EH (cell line): ENCODE measurements at regions not wholly inside any gene's neighbourhood (a gene's known extent, or its start where the extent isn't known, plus 50 kb on each side); places are given as distances from the start of the nearest gene placed in this dataset.
A peak's percentile ranks its signal among the peaks of the same experiment; 100 is the strongest.
"Not testable (repeated sequence)": the region's sequence is repeated elsewhere in the genome, so short reads cannot be mapped to it uniquely, and the experiment has no call there.

ENCODE experiments used
- DNase-seq: peaks from one replicate; pipeline ENCODE4 v3.0.0-alpha.2; 2015; ENCODE audit warnings: low read depth

- peak; percentile 96 for DNase-seq
These were observed 148.2 kb upstream of the CLEC14A start for GRCh38 chr14:38404100-38404541.

GRCh38 chr14:38400751-38401150 lies 144.9 kb upstream of the CLEC14A start:
- DNase-seq = no peak

GRCh38 chr14:38399652-38400051 lies 143.8 kb upstream of the CLEC14A start:
- no peak for DNase-seq

DNA sequence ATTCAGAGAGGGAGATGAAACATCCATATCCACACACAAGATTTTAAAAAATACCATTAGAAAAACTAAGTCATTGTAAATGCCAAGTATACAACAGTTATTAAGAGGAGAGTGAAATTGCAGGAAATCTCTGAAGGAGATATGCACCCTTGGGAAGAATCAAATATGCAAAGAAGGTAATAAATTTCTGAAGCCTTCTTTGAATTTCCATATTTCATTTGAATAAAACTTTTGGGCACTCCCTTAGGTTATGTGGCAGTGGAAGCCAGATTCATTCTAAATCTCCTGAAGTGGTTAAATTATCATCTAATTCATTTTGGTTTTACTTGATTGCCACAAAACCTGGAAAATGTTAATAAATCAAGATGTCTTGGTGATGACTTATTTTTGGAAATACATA lies 138.9 kb upstream of the CLEC14A start:
- DNase-seq = no peak

DNA sequence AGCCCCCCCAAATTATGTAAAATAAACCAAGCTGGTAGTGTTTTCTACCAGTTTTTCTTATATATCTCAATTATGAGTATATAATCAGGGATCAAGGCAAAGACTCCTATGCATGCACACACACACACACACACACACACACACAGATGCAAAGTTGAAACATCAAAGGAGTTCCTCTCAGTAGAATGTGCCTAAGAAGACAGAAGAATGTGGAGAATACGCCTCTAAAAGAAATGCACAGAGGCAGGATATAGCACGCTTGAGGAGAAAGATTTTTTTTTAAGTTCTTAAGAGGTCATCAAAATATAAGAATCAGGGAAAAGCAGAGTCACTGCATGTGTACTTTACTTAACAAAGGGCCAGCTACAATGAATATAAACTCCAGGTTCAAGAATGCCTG lies 138.2 kb upstream of the CLEC14A start:
- no peak for DNase-seq

DNA sequence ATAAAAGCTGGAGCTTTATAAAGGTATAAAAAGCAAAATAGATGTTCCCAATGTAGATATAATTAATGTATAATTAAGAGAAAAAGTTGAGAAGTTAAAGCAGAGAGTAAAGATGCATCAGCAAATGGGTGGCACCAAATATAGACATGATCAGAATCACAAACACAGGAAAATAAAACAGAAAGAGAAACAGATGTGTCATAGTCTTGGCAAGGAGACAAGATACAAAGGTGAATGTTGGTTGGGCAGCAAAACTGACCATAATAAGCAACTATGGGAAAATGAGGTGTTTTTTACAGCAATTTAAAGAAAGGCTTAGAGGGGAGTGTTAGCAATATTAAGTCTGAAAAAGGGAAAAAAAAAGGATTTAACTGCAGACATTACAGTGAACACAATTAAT lies 135.4 kb upstream of the CLEC14A start:
- peak; percentile 63 for DNase-seq

DNA sequence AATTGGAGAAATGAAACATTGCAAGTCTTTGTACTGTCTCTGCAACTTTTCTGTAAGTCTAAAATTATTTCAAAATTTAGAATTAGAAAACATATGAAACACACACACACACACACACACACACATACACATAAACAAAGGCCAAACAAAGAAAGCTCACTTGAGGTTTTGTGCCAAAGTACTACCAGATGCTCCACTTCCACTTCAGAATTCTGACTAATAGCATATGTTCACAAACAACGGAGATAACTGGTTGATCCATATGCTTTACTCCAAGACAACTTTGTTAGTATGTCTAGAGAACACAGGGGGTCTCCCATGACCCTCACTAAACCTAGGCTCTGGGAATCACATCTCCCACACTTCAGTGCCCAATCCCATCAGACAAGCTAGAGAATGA lies 133.8 kb upstream of the CLEC14A start:
- peak; percentile 36 for DNase-seq

DNA sequence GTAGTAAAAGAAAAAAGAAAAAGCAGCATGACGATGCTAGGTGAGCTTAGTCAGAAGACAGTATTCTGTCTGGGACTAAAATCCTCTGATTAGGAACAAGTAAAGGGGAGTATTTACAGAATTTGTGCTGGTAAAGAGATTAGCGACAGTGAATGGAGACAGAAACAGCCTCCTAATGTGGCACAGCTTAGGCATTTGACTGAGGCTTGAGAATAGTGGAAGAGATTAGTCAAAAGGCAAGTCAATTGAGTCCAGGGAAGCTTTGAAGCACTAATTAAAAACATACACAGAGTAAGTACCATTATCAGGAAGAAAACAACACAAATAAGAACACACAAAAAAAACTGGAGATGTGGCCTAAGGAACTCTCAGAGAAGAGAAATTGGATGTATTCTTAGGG lies 131.9 kb upstream of the CLEC14A start:
- no peak for DNase-seq

GRCh38 chr14:38385836-38386235 lies 129.9 kb upstream of the CLEC14A start:
- no peak for DNase-seq

- no peak for DNase-seq
These were observed 129.4 kb upstream of the CLEC14A start for GRCh38 chr14:38385343-38385742.

- DNase-seq = peak; percentile 67
These were observed 128.8 kb upstream of the CLEC14A start for GRCh38 chr14:38384741-38385140.

DNA sequence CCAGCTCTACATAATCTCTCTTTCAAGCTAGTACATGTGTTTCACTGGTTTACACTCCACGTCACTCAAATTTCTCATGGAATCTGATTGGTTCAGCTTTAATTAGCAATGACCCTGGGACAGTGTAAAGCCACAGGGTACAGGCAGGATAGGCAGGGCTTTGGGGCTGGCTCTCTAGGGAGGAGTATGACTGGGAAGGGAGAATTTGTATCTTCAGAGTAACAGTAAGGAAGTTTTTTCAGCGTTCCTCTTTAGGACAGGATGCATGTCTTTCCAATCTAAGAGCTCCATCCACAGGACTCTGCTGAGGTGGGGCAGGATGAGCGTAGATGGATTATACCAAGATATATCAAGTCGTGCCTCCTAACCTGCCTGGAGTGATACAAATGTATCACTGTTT lies 112.0 kb upstream of the CLEC14A start:
- DNase-seq = no peak

GRCh38 chr14:38366374-38366773 lies 110.5 kb upstream of the CLEC14A start:
- peak; percentile 34 for DNase-seq

- DNase-seq = no peak
These were observed 107.3 kb upstream of the CLEC14A start for GRCh38 chr14:38363217-38363616.

DNA sequence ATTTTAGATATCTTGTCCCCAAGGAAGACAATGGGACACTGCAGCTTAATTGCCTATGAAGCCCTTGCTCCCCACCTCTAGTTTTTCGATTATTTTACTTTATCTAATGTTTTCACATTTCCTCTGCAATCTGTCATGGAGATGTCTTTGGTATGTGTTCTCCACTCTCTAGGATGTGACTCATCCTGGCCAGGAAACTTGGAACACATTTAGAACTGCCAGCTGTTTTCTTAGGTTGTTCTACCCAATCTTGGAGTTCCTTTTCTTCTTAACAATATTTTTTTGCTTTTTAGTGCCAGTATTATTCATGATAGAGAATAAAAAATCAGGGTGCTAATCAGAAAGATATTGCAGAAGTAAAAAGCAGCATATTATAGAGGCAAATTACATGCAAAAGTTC lies 101.7 kb upstream of the CLEC14A start:
- peak; percentile 89 for DNase-seq

DNA sequence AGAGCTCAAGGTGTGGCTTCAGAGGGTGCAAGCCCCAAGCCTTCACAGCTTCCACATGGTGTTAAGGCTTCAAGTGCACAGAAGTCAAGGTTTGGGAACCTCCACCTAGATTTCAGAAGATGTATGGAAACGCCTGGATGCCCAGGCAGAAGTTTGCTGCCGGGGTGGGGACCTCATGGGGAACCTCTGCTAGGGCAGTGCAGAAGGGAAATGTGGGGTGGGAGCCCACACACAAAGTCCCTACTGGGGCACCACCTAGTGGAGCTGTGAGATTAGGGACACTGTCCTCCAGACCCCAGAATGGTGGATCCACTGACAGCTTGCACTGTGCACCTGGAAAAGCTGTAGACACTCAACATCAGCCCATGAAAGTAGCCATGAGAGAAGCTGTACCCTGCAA lies 99.6 kb upstream of the CLEC14A start:
- not testable (repeated sequence) for DNase-seq

DNA sequence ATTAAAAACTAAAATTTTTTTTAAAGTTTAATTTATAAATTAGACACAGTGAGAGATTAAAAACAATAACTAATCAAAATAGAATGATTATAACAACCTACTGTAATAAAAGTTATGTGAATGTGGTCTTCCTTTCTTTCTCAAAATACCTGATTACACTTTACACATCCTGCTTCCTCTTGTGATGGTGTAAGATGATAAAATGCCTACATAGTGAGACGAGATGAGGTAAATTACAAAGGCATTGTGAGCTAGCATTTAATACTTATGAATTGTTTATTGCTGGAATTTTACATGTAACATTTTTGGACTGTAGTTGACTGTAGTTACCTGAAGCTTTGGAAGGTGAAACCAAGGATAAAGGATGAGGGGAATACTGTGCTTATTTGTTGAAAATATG lies 94.2 kb upstream of the CLEC14A start:
- DNase-seq = no peak

DNA sequence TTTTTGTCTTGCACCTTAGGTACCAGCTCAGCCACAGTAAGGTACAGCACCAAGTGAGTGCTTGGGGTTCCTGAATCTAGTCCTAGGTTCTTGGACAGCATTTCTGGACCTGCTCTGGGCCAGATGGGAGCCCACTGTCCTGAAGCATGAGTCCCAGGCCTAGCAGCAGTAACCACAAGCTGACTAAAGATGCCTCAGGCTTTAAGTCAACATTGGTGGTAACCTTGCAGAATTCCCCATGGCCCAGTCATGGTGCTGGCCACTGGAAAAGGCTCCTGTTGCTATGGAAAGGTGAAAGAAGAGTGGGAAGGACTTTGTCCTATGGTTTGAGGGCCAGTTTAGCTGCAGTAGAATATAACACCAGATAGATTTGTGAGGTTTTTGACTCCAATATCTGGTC lies 86.9 kb upstream of the CLEC14A start:
- DNase-seq = peak; percentile 95

GRCh38 chr14:38339696-38340095 lies 83.8 kb upstream of the CLEC14A start:
- peak; percentile 89 for DNase-seq

- DNase-seq = no peak
These were observed 80.4 kb upstream of the CLEC14A start for GRCh38 chr14:38336298-38336697.

DNA sequence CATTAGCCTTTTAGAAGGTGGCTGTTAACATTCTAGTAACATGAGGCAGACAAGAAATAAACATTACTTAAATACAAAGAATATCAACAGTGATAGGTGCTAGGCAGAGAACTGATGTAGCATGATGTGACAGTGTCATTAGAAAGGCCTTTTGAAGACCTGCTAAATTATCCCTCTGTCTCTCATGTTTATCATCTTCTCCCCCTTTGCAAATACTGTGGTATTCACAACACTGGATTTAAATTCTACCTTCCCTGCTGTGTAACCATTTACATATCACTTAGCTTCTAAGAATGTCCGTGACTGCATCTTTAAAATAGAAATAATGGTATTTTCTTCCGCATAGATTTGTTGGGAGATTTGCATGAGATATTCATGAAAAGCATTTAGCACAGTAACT lies 74.4 kb upstream of the CLEC14A start:
- no peak for DNase-seq

GRCh38 chr14:38329246-38329645 lies 73.4 kb upstream of the CLEC14A start:
- no peak for DNase-seq

DNA sequence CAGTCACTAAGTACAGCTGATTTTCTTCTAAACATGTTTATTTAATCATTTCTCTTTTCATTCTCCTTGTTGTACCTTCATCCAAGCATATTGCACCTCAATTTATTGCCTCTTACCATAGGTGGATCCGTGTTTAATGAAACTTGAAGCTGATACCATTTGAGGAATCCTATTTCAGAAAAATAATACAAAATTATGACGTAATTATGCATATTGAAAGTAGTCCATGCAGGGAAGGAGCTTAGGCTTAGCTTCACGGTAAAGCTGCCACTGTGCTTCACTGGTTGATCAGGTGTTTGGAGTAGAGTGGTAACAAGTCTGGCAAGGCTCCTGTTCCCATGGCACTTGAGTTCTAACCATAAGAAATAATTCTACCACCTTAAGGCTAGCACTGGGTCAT lies 61.0 kb upstream of the CLEC14A start:
- no peak for DNase-seq

DNA sequence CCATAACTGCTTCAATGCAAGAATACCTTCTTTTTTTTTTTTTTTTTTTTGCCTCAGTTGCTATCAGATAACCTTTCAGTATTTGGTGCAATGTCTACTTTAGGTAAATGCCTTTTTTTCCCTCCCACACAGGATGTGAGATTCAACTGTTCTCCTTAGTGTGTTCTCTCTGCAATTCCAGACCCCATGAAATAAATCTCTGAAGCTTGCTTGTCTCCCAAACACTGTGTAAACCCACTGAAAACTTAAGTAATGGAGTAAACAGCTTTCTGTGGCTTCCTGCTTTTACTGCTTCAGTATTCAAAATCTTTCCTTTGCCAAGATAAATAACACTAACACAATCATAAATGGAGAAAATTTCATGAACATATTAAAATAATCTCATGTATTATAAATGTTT lies 55.8 kb upstream of the CLEC14A start:
- peak; percentile 7 for DNase-seq

GRCh38 chr14:38310420-38310995 lies 54.6 kb upstream of the CLEC14A start:
- DNase-seq = no peak
